HepG2 (cell line): ENCODE measurements at regions not wholly inside any gene's neighbourhood (a gene's known extent, or its start where the extent isn't known, plus 50 kb on each side); places are given as distances from the start of the nearest gene placed in this dataset.

Experiments
- ATAC-seq: fragments of 200-7000 bp; cut with Tn5 transposase; 3 replicates; pipeline ENCODE4 v1.9.1; 2020; ENCODE audit warnings: mild to moderate bottlenecking, moderate library complexity
- BruUV-seq: library from RNA; stranded (reverse); fragments of 400-500 nt; replicated peaks from 2 replicates; lab custom pipeline; 2021; lab: Mats Ljungman, UMichigan
- CTCF ChIA-PET: fragments of 300-600 bp; formaldehyde crosslinking; extraction: SDS; loops from one replicate; lab custom pipeline; 2021; ENCODE audit warnings: low total read pairs, inconsistent platforms, low intra/inter-chr PET ratio; lab: Yijun Ruan, JAX
- POLR2A ChIA-PET: fragments of 350-600 bp; sonication (Branson Sonifier 250); formaldehyde crosslinking; loops from one replicate; lab custom pipeline; 2020; ENCODE audit warnings: antibody characterized with exemption, inconsistent platforms; lab: Yijun Ruan, JAX
- DNase-seq: peaks from one replicate; pipeline ENCODE4 v3.0.0-alpha.2; 2015; ENCODE audit warnings: low spot score
- FAIRE-seq: peaks from 3 replicates; lab custom pipeline; 2011; peaks lifted over from hg19 to GRCh38; lab: Jason Lieb, UNC
- H2AFZ ChIP-seq: one replicate; pipeline ENCODE4 v1.6.1; 2011; ENCODE audit warnings: low read length, inconsistent platforms
- H3K27ac ChIP-seq: fragments of 300-600 bp; 3 replicates; pipeline ENCODE4 v1.8.0; 2011; ENCODE audit warnings: mixed run types, mild to moderate bottlenecking, mixed read lengths, low read length, inconsistent platforms; ENCODE audit not compliant: insufficient read depth; ENCODE audit errors: extremely low read length
- H3K27me3 ChIP-seq, 2 experiments: fragments of 200-600 bp in 1 of 2; 2 replicates in 1 of 2; 3 replicates in 1 of 2; pipeline versions ENCODE4 v1.6.0 to v1.8.0; 2011; ENCODE audit warnings: low read length in 2 of 2, mild to moderate bottlenecking in 2 of 2, moderate library complexity in 2 of 2, inconsistent platforms in 1 of 2; ENCODE audit not compliant: insufficient read depth in 2 of 2, control insufficient read depth in 1 of 2
- H3K36me3 ChIP-seq, 2 experiments: fragments of 200-600 bp in 1 of 2; replicated peaks in 1 of 2; 2 replicates in 1 of 2; 3 replicates in 1 of 2; pipeline versions ENCODE4 v1.5.1 to v1.8.0; 2011; ENCODE audit warnings: low read length in 2 of 2, inconsistent platforms in 1 of 2; ENCODE audit not compliant: insufficient read depth in 2 of 2, control insufficient read depth in 1 of 2
- H3K4me1 ChIP-seq: 2 replicates; pipeline ENCODE4 v1.5.1; 2012; ENCODE audit warnings: low read length, inconsistent platforms; ENCODE audit not compliant: insufficient read depth
- H3K4me2 ChIP-seq: 2 replicates; pipeline ENCODE4 v1.6.0; 2011; ENCODE audit warnings: low read depth, low read length, inconsistent platforms
- H3K4me3 ChIP-seq, 3 experiments: fragments of 200-600 bp in 1 of 3; sonication (generic), shearing (Covaris generic) in 1 of 3; replicated peaks in 1 of 3; 2 replicates each; pipeline ENCODE4 v1.5.1; 2011 to 2016; ENCODE audit warnings: low read length in 3 of 3, inconsistent platforms in 2 of 3, low read depth in 2 of 3, mild to moderate bottlenecking in 2 of 3, control low read depth in 1 of 3, mixed read lengths in 1 of 3; ENCODE audit not compliant: insufficient read depth in 1 of 3
- H3K79me2 ChIP-seq: one replicate; pipeline ENCODE4 v1.6.1; 2011; ENCODE audit warnings: low read length, inconsistent platforms; ENCODE audit not compliant: insufficient read depth
- H3K9ac ChIP-seq: 2 replicates; pipeline ENCODE4 v1.6.0; 2011; ENCODE audit warnings: mild to moderate bottlenecking, low read depth, low read length, inconsistent platforms; ENCODE audit not compliant: insufficient read depth
- H3K9me3 ChIP-seq: 2 replicates; pipeline ENCODE4 v1.5.1; 2012; ENCODE audit warnings: mild to moderate bottlenecking, low read length
- H4K20me1 ChIP-seq: 2 replicates; pipeline ENCODE4 v1.6.0; 2011; ENCODE audit warnings: inconsistent platforms, mild to moderate bottlenecking, low read length, moderate library complexity; ENCODE audit not compliant: insufficient read depth
- ATF1 ChIP-seq: IDR thresholded peaks from 2 replicates; pipeline ENCODE4 v1.6.1; 2016; ENCODE audit warnings: mild to moderate bottlenecking, control low read depth
- ESRRA ChIP-seq: sonication (generic); formaldehyde crosslinking; IDR thresholded peaks from 2 replicates; pipeline ENCODE4 v1.5.1; 2020; ENCODE audit warnings: mild to moderate bottlenecking, low read depth, missing genetic modification reagents
- ZNF205 ChIP-seq: IDR thresholded peaks from 2 replicates; pipeline ENCODE4 v1.6.1; 2018; ENCODE audit warnings: missing biosample characterization, missing genetic modification reagents
- ZNF772 ChIP-seq: sonication (generic); formaldehyde crosslinking; IDR thresholded peaks from 2 replicates; pipeline ENCODE4 v1.5.0; 2020; ENCODE audit warnings: mild to moderate bottlenecking, missing genetic modification reagents
- WGBS: methylation state at CpG from one replicate; pipeline ENCODE4 v1.1.6; 2017; ENCODE audit warnings: low lambda C conversion rate; 5-methylcytosine and 5-hydroxymethylcytosine counted together
- in situ Hi-C: cut with HindIII; loops from 2 replicates; pipeline ENCODE4 v1.10.0; 2017; ENCODE audit warnings: low pct_unique_long_range_greater_than_20kb; ENCODE audit not compliant: extremely low pct_ligation_motif_present
- intact Hi-C: fragments of 100-400 bp; cut with micrococcal nuclease; formaldehyde crosslinking; loops from one replicate; pipeline ENCODE4 v1.10.0; 2022; ENCODE audit not compliant: unreplicated experiment
- TF ChIP-seq, protein P1 (sequence below): sonication (generic); formaldehyde crosslinking; IDR thresholded peaks from 2 replicates; pipeline ENCODE4 v1.8.0; 2022; ENCODE audit warnings: low read depth, missing genetic modification reagents
- TF ChIP-seq, protein P2 (sequence below): fragments of 450-650 bp; IDR thresholded peaks from 2 replicates; pipeline ENCODE4 v1.6.1; 2016
- TF ChIP-seq, protein P3 (sequence below): sonication (generic); formaldehyde crosslinking; IDR thresholded peaks from 2 replicates; pipeline ENCODE4 v1.5.0; 2020; ENCODE audit warnings: mild to moderate bottlenecking, low read depth, missing genetic modification reagents, borderline replicate concordance

DNA sequence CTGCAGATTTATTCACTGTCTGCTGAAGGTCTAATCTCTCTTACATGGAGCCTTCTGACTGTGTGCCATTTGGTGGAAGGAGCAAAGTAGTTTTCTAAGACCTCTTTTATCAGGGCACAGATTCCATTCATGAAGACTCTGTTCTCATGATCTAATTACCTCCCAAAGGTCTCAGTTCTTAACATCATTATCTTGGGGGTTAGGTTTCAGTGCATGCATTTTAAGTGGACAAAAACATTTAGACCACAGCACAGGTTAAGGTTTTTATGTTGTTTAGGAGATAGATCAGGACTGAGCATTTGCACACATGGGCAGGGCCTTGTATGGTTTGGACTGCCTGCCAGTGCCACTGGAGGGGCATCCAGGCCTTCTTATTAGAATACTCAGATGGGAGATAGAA, 746.1 kb downstream of the C12orf50 start (continued):
- no peak for TF ChIP-seq ZNF772
- no peak for TF ChIP-seq ZNF205 (CRISPR knock-in tag)
- TF ChIP-seq, protein P1, sequence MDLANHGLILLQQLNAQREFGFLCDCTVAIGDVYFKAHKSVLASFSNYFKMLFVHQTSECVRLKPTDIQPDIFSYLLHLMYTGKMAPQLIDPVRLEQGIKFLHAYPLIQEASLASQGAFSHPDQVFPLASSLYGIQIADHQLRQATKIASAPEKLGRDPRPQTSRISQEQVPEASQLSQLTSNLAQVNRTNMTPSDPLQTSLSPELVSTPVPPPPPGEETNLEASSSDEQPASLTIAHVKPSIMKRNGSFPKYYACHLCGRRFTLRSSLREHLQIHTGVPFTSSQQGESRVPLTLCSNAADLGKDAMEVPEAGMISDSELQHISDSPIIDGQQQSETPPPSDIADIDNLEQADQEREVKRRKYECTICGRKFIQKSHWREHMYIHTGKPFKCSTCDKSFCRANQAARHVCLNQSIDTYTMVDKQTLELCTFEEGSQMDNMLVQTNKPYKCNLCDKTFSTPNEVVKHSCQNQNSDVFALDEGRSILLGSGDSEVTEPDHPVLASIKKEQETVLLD (CRISPR knock-in tag): no peak
- TF ChIP-seq, protein P2, sequence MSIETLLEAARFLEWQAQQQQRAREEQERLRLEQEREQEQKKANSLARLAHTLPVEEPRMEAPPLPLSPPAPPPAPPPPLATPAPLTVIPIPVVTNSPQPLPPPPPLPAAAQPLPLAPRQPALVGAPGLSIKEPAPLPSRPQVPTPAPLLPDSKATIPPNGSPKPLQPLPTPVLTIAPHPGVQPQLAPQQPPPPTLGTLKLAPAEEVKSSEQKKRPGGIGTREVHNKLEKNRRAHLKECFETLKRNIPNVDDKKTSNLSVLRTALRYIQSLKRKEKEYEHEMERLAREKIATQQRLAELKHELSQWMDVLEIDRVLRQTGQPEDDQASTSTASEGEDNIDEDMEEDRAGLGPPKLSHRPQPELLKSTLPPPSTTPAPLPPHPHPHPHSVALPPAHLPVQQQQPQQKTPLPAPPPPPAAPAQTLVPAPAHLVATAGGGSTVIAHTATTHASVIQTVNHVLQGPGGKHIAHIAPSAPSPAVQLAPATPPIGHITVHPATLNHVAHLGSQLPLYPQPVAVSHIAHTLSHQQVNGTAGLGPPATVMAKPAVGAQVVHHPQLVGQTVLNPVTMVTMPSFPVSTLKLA: no peak
- TF ChIP-seq, protein P3, sequence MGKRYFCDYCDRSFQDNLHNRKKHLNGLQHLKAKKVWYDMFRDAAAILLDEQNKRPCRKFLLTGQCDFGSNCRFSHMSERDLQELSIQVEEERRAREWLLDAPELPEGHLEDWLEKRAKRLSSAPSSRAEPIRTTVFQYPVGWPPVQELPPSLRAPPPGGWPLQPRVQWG: no peak

DNA sequence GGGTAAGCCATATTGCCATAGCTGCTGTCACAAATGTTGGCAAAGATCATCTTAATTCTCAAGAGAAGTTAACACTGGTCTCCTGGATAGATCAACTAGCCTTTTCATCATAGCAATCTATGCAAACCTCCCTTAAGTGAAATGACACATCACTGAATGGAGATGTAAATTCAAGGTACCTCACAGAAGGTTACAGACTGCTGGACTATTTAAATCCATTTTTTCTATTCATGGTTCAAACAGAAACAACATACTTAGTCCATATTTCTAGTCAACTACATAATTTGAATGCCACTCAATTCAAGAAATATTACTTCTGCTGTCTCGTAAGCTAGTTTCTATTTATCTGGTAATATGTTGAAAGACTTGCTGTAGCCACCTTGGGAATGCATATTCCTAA, 748.3 kb downstream of the C12orf50 start:
- ATAC-seq: no peak
- no peak for FAIRE-seq

More for the DNA sequence above, 748.3 kb downstream of the C12orf50 start:
- no TSS peak for BruUV-seq
- intact Hi-C loops (no loop called here), in situ Hi-C loops (no loop called here)
- no peak overlapping the region for H3K9ac ChIP-seq
- peaks cover 25% of the 10 kb centered on the region for H3K9me3 ChIP-seq
- TF ChIP-seq ATF1 (CRISPR knock-in tag) (no peak), ESRRA (CRISPR knock-in tag) (no peak)
- H3K79me2 ChIP-seq: no peaks in the 10 kb centered on the region
- H3K4me1 ChIP-seq: no peaks in the 10 kb centered on the region
- no peaks in the 10 kb centered on the region; a peak in 1 of 5 replicates for H3K27me3 ChIP-seq
- no peak overlapping the region for H3K27ac ChIP-seq
- H3K4me2 ChIP-seq: no peak overlapping the region
- WGBS: 44% methylated on average over 1 of the region's 1 CpG
- H3K36me3 ChIP-seq: no peaks in the 10 kb centered on the region
- ChIA-PET CTCF (no interaction called here), POLR2A (no interaction called here)
- no peaks in the 10 kb centered on the region for H4K20me1 ChIP-seq
- no peak overlapping the region for H3K4me3 ChIP-seq
- DNase-seq: no peak
- no peak overlapping the region for H2AFZ ChIP-seq
